ENCODE measurements at regions not wholly inside any gene's neighbourhood (a gene's known extent, or its start where the extent isn't known, plus 50 kb on each side); places are given as distances from the start of the nearest gene placed in this dataset.
A peak's percentile ranks its signal among the peaks of the same experiment; 100 is the strongest.

DNA sequence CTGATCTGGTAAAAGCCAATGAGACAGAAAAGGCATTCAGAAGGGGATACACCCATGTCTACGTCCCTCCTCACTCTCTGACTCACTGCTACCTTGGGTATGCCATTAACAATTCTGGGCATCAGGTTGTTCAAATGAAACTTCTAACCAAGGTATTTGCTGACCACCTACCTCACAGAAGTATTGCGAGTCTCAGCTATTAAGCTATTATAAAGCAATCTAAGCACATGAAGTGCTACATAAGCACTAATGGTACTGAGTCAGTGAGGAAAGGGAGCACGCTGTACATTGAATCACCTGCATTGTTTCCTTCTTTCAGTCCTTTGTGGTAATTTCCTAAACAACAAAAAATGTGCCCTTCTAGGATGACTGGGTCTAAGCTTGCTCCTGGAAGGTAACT is 62.8 kb upstream of the CCDC91 start:
- no peaks in the 10 kb centered on the region for H3K9me3 ChIP-seq (ENCODE audit: control insufficient read depth, insufficient read depth, low read length)
- ATAC-seq (ENCODE audit: low read depth) (no peak), DNase-seq (no peak)
- peaks cover 4% of the 10 kb centered on the region; the same call in 1 of the 2 replicates for H3K9me1 ChIP-seq (ENCODE audit: insufficient read depth, low read length)
- dilution Hi-C loops (cut with HindIII; ENCODE audit: low sequenced_read_pairs, unreplicated experiment): no loop called here
- H2BK120ac ChIP-seq (ENCODE audit: low read depth, low read length): no peak overlapping the region
- no peak overlapping the region for H2AK9ac ChIP-seq (replicated peaks; ENCODE audit: low read depth, low read length, poor library complexity)
- ChIA-PET CTCF (no interaction called here), POLR2A (ENCODE audit: unreplicated experiment) (no interaction called here)
- H3K4me3 ChIP-seq (ENCODE audit: insufficient read depth, low read depth, low read length): no peak overlapping the region
- H2BK5ac ChIP-seq (ENCODE audit: low read depth, low read length, poor library complexity, severe bottlenecking): no peak overlapping the region
- no peak overlapping the region; a peak in 1 of 4 replicates for H4K8ac ChIP-seq (ENCODE audit: low read depth in 2 of 2, low read length in 2 of 2)
- H2BK15ac ChIP-seq (ENCODE audit: low read depth, low read length): no peak overlapping the region
- no peak overlapping the region for H3K9ac ChIP-seq (ENCODE audit: low read depth, low read length)
- no CpG with 5 or more reads among the region's 3 CpGs for WGBS, 2 experiments (ENCODE audit: extremely low coverage in 2 of 2, insufficient read length in 1 of 2)
- TF ChIP-seq MAFK (IDR thresholded peaks at IDR 0.05; ENCODE audit: low read depth, low read length): 0 out of 2 replicates have a peak, but pooled peaks have one; percentile 3
- TF ChIP-seq SMC3 (IDR thresholded peaks at IDR 0.05; ENCODE audit: low read depth, low read length): no peak
- no peak overlapping the region for H2AFZ ChIP-seq (replicated peaks; ENCODE audit: low read length, poor library complexity)
- no peaks in the 10 kb centered on the region for H3K27me3 ChIP-seq (ENCODE audit: control insufficient read depth, insufficient read depth, low read length)
- no peak overlapping the region; the same call in 1 of the 2 replicates for H2AK5ac ChIP-seq (ENCODE audit: low read depth, low read length)
- H3K4me1 ChIP-seq (ENCODE audit: control insufficient read depth, insufficient read depth, low read length): peaks cover 8% of the 10 kb centered on the region
- no peak overlapping the region for H2BK20ac ChIP-seq (ENCODE audit: low read depth, low read length)
- no peak overlapping the region for H3K18ac ChIP-seq (ENCODE audit: low read depth, low read length)
- H3K27ac ChIP-seq (ENCODE audit: insufficient read depth, low read length): no peak overlapping the region
- H3K4ac ChIP-seq (ENCODE audit: low read depth, low read length): no peak overlapping the region
- H3K56ac ChIP-seq (ENCODE audit: extremely low read depth, insufficient read depth, low read length): no peak overlapping the region
- no peak overlapping the region for H3K23ac ChIP-seq (ENCODE audit: low read depth, low read length)
- H3K4me2 ChIP-seq (ENCODE audit: low read depth, low read length): no peak overlapping the region
- H3K14ac ChIP-seq (replicated peaks; ENCODE audit: low read depth, low read length): no peak overlapping the region
- H4K5ac ChIP-seq (ENCODE audit: low read depth, low read length): no peak overlapping the region
- in situ Hi-C loops (cut with MboI; ENCODE audit: low sequenced_read_pairs): no loop called here
- H3K79me1 ChIP-seq (ENCODE audit: low read depth in 1 of 2, low read length in 2 of 2): no peaks in the 10 kb centered on the region
- no peaks in the 10 kb centered on the region for H4K20me1 ChIP-seq (ENCODE audit: insufficient read depth, low read length)
- no TSS peak for BruUV-seq (replicated peaks)
- no peaks in the 10 kb centered on the region for H3K36me3 ChIP-seq (ENCODE audit: control insufficient read depth, insufficient read depth, low read length)
- no peak overlapping the region for H4K91ac ChIP-seq (ENCODE audit: insufficient read depth, low read depth, low read length)
- intact Hi-C loops (cut with micrococcal nuclease): no loop called here

Data from IMR-90 (cell line).